Lower leg skin (tissue), 4 donors: ENCODE measurements at regions not wholly inside any gene's neighbourhood (a gene's known extent, or its start where the extent isn't known, plus 50 kb on each side); places are given as distances from the start of the nearest gene placed in this dataset.

Experiments
- DNase-seq, 2 donors: peaks; one replicate each; pipeline ENCODE4 v3.0.0-alpha.2; 2019; ENCODE audit warnings: low spot score in 2 of 2
- H3K4me3 ChIP-seq: fragments of 200-600 bp; sonication (generic); 2 replicates; pipeline ENCODE4 v1.5.1; 2017; ENCODE audit warnings: mild to moderate bottlenecking, low read depth; ENCODE audit not compliant: poor library complexity, severe bottlenecking
- CTCF ChIP-seq, 3 donors: fragments of 450-650 bp; IDR thresholded peaks; one replicate each; pipeline ENCODE4 v1.5.1; 2016; ENCODE audit warnings: antibody characterized with exemption in 3 of 3, mild to moderate bottlenecking in 3 of 3, moderate library complexity in 2 of 3
- POLR2A ChIP-seq, 2 donors: fragments of 450-650 bp; IDR thresholded peaks; one replicate each; pipeline ENCODE4 v1.6.1; 2016 to 2017; ENCODE audit warnings: antibody characterized with exemption in 2 of 2, mild to moderate bottlenecking in 1 of 2, moderate library complexity in 1 of 2
- WGBS, 2 donors: methylation state at CpG; one replicate each; pipeline ENCODE4 v1.1.5; 2018; 5-methylcytosine and 5-hydroxymethylcytosine counted together
- intact Hi-C: fragments of 100-400 bp; cut with DNase I; formaldehyde crosslinking; loops from one replicate; pipeline ENCODE4 v1.15.0; 2023; ENCODE audit warnings: low total_unique reads

DNA sequence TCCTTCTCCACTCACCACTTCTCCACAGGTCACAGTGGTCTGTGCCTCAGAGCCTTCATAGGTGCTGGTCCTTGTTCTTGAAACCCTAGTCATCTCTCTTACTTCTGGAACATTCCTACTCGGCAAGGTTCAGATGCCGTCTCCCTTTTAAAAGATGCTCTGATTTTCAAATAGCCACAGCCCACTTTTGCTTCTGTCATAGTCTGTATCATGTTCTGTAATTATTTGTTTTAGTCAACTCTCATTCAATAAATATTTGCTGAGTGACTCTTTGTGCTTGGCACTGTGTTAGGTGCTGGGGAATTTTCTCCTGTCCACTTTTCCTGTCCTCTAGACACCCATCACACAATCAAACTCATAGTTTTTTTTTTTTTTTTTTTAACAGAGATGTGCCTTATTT is 181.3 kb upstream of the IL12B start:
- H3K4me3 ChIP-seq, result no peak overlapping the region
- no peak for DNase-seq
- intact Hi-C loops, result no loop called here
- TF ChIP-seq CTCF (IDR thresholded peaks at IDR 0.05), result no peak
- no peak for TF ChIP-seq POLR2A (IDR thresholded peaks at IDR 0.05)
- 86 to 98% methylated on average over 2 of the region's 2 CpGs for WGBS, 2 donors

- 90 to 94% methylated on average over 3 of the region's 3 CpGs for WGBS, 2 donors
- intact Hi-C loops, result no loop called here
- no peak for TF ChIP-seq CTCF (IDR thresholded peaks at IDR 0.05)
- TF ChIP-seq POLR2A (IDR thresholded peaks at IDR 0.05), result no peak
- no peak overlapping the region for H3K4me3 ChIP-seq
- no peak for DNase-seq
Observed at GRCh38 chr5:159512064-159512463, 181.8 kb upstream of the IL12B start.

DNA sequence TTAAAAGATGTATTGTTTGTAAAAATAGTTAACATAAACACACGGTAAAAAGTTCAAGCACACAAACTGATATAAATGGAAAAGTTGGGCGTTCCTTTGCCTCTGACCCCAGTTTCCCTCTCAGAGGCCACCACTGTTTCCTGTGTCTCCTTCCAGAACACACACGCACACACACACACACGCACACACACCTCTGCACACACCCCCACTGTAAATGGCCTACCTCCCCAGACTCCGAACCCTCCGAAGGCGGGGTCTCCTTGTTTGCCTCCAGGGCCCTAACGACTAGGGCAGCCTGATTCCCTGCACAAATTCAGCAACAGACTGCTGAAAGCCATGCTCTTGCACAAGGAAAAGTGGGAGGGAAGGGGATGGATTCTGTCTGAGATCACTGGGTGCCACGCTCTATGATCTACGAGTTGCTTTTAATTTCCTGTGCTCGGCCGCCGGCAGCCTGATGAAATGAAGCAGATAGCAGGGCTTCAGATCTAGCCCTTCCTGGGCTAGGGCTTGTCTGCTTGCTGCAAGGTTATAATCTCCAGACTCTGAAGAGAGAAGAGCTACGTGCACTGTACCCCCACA is 184.0 kb upstream of the IL12B start:
- no peak for DNase-seq
- TF ChIP-seq CTCF (IDR thresholded peaks at IDR 0.05) (no peak), POLR2A (IDR thresholded peaks at IDR 0.05) (no peak)
- WGBS, 2 donors, result 71 to 87% methylated on average over 14 of the region's 14 CpGs
- intact Hi-C loops, result no loop called here
- no peak overlapping the region for H3K4me3 ChIP-seq

DNA sequence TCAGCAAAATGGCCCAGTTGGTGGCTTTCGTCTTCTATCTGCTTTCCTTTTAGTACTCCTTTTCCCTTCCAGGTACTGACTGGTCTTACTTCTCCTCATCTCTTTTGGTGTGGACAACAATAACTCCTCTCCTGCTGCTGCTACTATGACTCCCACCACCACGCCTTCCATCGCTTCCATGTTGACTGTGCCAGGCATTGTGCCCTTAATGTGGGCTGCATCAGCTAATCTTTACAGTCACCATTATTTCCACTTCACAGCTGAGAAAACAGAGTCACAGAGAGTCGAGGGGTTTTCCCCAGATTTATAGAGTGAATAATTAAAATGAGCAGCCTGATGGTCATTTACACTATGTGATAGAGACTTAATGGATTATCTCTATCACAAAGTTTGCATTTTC is 184.9 kb upstream of the IL12B start:
- TF ChIP-seq CTCF (IDR thresholded peaks at IDR 0.05) (no peak), POLR2A (IDR thresholded peaks at IDR 0.05) (no peak)
- DNase-seq, result no peak
- intact Hi-C loops, result no loop called here
- no peak overlapping the region for H3K4me3 ChIP-seq
- WGBS, 2 donors, result 91 to 93% methylated on average over 4 of the region's 4 CpGs

DNA sequence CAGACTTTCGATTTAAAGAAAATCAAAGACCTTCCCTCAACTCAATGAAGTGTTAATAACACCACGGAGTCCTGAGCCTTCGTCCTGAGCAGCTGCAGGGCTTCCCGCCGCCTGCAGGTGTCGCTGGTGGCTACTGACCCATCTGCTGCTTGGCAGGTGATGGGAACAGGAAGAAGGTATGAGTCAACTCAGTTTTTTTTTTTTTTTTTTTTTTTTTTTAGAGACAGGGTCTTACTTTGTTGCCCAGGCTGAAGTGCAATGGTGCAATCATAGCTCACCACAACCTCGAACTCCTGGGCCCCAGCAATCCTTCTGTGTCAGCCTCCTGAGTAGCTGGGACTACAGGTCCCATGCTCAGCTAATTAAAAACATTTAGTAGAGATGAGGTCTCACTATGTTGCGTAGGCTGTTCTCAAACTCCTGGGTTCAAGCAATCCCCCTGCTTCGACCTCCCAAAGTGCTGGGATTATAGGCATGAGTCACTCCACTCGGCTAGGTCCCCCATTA is 185.7 kb upstream of the IL12B start:
- no peak overlapping the region for H3K4me3 ChIP-seq
- intact Hi-C loops, result no loop called here
- TF ChIP-seq POLR2A (IDR thresholded peaks at IDR 0.05) (no peak), CTCF (IDR thresholded peaks at IDR 0.05) (no peak)
- no peak for DNase-seq
- WGBS, 2 donors, result 50 to 60% methylated on average over 10 of the region's 10 CpGs

DNA sequence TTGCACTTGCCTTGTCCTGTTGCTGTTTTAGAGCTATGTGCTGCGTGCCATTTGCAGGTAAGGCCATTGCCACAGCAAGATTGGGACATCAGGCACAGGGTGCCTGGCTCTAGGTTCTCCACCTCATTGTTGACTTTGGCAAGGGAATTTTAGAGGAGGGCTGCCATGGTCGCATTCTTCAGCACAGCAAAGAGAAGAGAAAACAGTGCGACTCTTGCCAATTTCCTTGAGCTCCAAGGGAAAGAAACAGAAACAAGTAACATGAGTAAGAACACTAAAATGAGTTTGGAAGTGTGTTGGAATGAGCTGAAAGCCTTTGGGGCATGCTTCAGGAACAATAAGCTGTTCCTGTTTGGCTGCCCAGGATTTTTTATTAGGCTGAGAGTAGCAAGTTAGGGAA is 188.1 kb upstream of the IL12B start:
- no peak overlapping the region for H3K4me3 ChIP-seq
- no peak for DNase-seq
- WGBS, 2 donors, result 40 to 63% methylated on average over 3 of the region's 3 CpGs
- intact Hi-C loops, result no loop called here
- no peak for TF ChIP-seq POLR2A (IDR thresholded peaks at IDR 0.05)
- no peak for TF ChIP-seq CTCF (IDR thresholded peaks at IDR 0.05)
